SJCRH30 (cell line): ENCODE measurements at regions not wholly inside any gene's neighbourhood (a gene's known extent, or its start where the extent isn't known, plus 50 kb on each side); places are given as distances from the start of the nearest gene placed in this dataset.
A peak's percentile ranks its signal among the peaks of the same experiment; 100 is the strongest.

Source experiments
- DNase-seq, 2 experiments: peaks; one replicate each; pipeline ENCODE4 v3.0.0-alpha.2; 2015 to 2020
- H3K27ac ChIP-seq: fragments of 250-450 bp; sonication (Bioruptor Pico); 2 replicates; pipeline ENCODE4 v1.5.1; 2020; ENCODE audit warnings: mild to moderate bottlenecking, moderate library complexity
- H3K27me3 ChIP-seq: fragments of 250-450 bp; sonication (Bioruptor Pico); 2 replicates; pipeline ENCODE4 v1.5.1; 2020; ENCODE audit warnings: mild to moderate bottlenecking, moderate library complexity
- H3K36me3 ChIP-seq: fragments of 250-450 bp; sonication (Bioruptor Pico); 2 replicates; pipeline ENCODE4 v1.5.1; 2020; ENCODE audit warnings: mild to moderate bottlenecking, moderate library complexity
- H3K4me1 ChIP-seq: fragments of 250-450 bp; sonication (Bioruptor Pico); 2 replicates; pipeline ENCODE4 v1.5.1; 2020; ENCODE audit warnings: mild to moderate bottlenecking, moderate library complexity
- H3K4me3 ChIP-seq: fragments of 250-450 bp; sonication (Bioruptor Pico); 2 replicates; pipeline ENCODE4 v1.5.1; 2020; ENCODE audit warnings: mild to moderate bottlenecking, moderate library complexity
- H3K9me3 ChIP-seq: fragments of 250-450 bp; sonication (Bioruptor Pico); replicated peaks from 2 replicates; pipeline ENCODE4 v1.5.1; 2020; ENCODE audit warnings: mild to moderate bottlenecking, moderate library complexity

DNA sequence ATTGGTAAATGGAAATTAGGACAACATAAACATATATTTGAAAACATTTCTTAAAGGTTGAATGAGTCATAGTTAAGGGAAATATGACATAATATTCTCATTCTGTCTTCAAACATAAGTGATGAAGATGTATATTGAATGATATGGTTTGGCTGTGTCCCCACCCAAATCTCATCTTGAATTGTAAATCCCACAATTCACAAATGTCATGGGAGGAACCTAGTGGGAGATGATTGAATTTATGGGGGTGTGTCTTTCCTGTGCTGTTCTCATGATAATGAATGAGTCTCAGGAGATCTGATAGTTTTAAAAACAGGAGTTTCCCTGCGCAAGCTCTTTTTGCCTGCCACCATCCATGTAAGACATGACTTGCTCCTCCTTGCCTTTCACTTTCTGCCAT lies 104.4 kb upstream of the MPDZ start:
- Histone ChIP-seq H3K4me3 (no peak overlapping the region), H3K27ac (no peak overlapping the region), H3K9me3 (no peaks in the 10 kb centered on the region), H3K4me1 (no peaks in the 10 kb centered on the region), H3K36me3 (no peaks in the 10 kb centered on the region), H3K27me3 (no peaks in the 10 kb centered on the region)
- DNase-seq, result no peak

- H3K36me3 ChIP-seq, result no peaks in the 10 kb centered on the region
- no peak overlapping the region for H3K4me3 ChIP-seq
- H3K4me1 ChIP-seq, result no peaks in the 10 kb centered on the region
- no peak overlapping the region for H3K27ac ChIP-seq
- H3K27me3 ChIP-seq, result no peaks in the 10 kb centered on the region
- no peaks in the 10 kb centered on the region for H3K9me3 ChIP-seq
- no peak for DNase-seq
These were observed 103.7 kb upstream of the MPDZ start for GRCh38 chr9:13383216-13383615.

- no peak for DNase-seq
- H3K9me3 ChIP-seq, result no peaks in the 10 kb centered on the region
- H3K27me3 ChIP-seq, result no peaks in the 10 kb centered on the region
- H3K4me1 ChIP-seq, result no peaks in the 10 kb centered on the region
- H3K4me3 ChIP-seq, result no peak overlapping the region
- no peak overlapping the region for H3K27ac ChIP-seq
- H3K36me3 ChIP-seq, result no peaks in the 10 kb centered on the region
These were observed 103.1 kb upstream of the MPDZ start for GRCh38 chr9:13382595-13382994.

DNA sequence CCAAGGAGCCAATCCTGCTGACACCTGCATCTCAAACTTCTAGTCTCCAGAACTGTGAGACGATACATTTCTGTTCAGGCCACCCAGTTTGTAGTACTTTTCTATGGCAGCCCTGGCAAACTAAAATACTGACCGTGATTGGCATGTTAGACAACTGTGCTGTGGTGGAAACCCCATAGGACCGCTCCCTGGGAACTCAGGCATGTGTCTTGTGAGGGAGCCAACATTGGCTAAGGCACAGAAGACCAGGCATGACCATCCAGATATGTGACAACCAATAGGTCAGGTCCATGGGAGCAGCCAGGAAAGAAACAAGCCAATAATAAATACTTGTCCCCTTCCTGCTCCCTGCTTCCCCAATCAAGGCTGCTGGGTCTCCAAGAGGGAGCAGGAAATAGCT lies 101.4 kb upstream of the MPDZ start:
- DNase-seq, result no peak
- Histone ChIP-seq H3K4me3 (no peak overlapping the region), H3K27ac (no peak overlapping the region), H3K4me1 (no peaks in the 10 kb centered on the region), H3K36me3 (no peaks in the 10 kb centered on the region), H3K27me3 (no peaks in the 10 kb centered on the region), H3K9me3 (no peaks in the 10 kb centered on the region)

DNA sequence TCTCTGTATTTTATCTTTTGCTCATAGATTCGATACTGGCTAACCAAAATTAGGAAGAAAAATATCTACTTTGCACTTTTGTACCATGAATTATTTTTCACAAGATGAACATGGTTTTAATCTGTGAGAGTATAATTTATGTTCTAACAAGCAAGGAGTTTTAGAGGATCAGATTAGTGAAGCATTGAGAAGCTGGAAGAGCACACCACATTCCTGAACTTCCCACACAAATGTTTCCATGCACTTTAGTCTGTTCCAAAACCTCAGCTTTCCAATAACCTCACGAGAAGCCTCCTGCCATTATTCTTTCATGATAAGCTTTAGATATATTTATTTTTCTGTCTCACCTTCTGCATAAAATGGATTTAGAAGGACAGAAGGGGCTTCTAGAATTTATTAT lies 98.7 kb upstream of the MPDZ start:
- Histone ChIP-seq H3K36me3 (no peaks in the 10 kb centered on the region), H3K4me1 (no peaks in the 10 kb centered on the region), H3K27me3 (no peaks in the 10 kb centered on the region), H3K4me3 (no peak overlapping the region), H3K27ac (no peak overlapping the region), H3K9me3 (no peaks in the 10 kb centered on the region)
- DNase-seq, result no peak

DNA sequence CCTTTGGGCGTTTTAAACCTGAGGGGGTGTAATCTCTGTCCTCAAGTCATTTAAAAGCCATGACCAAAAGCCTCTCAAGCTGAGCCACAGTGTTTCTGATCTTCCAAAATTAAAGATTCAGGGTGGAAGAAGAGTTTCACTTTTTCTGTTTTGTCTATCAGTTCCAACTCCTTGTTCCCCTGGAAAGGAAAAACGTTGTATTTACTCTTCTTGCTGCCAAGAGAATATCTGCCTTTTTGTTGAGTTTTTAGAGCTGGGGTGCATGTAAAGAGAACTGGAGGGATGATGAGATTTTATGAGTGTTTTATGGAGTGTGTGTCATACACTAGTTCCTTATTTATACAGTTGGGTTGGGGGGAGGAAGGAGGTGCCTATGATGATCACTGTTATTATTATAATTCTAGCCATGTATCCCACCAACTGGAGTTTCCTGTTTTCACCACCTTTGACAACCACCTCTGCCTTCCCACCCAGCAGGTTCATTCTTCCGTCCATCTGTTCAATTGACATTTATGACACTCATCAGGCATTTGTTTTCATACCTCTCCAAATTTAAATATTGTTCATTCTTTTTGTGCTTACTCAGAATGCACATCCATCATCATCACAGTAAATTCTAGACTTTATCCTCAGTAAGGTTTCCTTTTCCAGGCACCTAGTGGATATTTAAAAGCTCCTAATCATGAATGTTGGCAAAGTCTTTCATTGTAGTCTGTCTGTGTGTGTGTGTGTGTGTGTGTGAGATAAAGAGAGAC lies 97.9 kb upstream of the MPDZ start:
- H3K9me3 ChIP-seq, result no peaks in the 10 kb centered on the region
- no peaks in the 10 kb centered on the region for H3K27me3 ChIP-seq
- no peaks in the 10 kb centered on the region for H3K36me3 ChIP-seq
- no peak overlapping the region for H3K4me3 ChIP-seq
- no peaks in the 10 kb centered on the region for H3K4me1 ChIP-seq
- H3K27ac ChIP-seq, result no peak overlapping the region
- DNase-seq, result no peak

DNA sequence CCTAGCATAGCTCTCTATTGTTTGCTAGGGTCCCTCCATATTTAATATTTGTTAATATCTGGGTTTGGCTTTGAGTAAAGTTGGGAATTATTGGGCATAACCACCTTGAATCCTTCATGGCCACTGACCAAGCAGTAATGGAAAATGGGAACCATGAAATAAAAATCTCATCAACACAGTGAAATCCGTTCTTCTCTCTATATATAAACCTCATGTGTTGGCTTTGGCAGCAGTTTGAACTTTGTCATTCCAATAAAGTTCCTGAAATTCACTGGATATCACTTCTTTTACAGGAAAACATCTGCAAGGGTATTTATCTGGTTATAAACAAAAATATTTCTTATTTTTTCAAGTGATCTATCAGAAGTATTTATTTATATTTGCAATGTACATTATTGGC lies 93.0 kb upstream of the MPDZ start:
- no peak overlapping the region for H3K27ac ChIP-seq
- H3K4me3 ChIP-seq, result no peak overlapping the region
- no peaks in the 10 kb centered on the region for H3K4me1 ChIP-seq
- H3K9me3 ChIP-seq, result no peaks in the 10 kb centered on the region
- no peaks in the 10 kb centered on the region for H3K36me3 ChIP-seq
- no peak for DNase-seq
- H3K27me3 ChIP-seq, result no peaks in the 10 kb centered on the region

DNA sequence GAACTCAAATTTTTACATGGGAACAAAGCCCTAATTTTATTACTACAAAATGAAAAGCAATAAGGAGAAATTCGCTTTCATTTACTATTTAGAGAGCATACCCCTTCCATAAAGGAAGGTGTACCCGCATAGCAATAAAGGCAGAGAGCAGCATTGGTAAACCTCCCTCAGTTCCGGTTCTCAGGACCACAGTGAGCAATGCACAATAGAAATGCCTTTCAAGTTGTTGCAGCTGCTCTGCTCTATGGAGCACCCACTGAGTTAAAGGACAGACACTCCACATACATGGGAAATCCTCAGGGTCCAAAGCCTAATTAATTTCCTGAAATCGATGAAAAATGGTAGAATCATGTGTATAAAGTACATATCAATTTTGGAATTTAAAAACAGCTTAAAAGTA lies 89.9 kb upstream of the MPDZ start:
- H3K36me3 ChIP-seq, result no peaks in the 10 kb centered on the region
- H3K27ac ChIP-seq, result no peak overlapping the region
- no peak overlapping the region for H3K4me3 ChIP-seq
- DNase-seq, result peak in 1 of 2 experiments; percentile 24
- no peaks in the 10 kb centered on the region for H3K9me3 ChIP-seq
- H3K27me3 ChIP-seq, result no peaks in the 10 kb centered on the region
- H3K4me1 ChIP-seq, result no peaks in the 10 kb centered on the region

DNA sequence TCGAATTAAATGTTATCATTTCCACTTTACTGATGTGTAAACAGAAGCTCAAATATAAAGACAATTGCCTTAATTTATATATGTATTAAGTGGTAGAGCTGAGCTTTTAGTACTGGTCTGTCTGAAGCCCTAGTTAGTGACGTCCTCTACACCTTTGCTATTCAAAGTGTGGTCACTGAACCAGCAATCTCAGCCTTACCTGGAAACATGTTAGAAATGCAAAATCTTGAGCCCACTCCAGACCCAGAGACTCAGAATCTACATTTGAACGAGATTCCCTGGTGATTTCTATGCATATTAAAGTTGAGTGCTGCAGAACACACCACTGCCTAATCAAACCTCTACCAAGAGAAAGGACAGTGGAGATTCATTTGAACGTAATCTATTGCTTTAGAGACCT lies 88.3 kb upstream of the MPDZ start:
- Histone ChIP-seq H3K4me3 (no peak overlapping the region), H3K27ac (no peak overlapping the region), H3K4me1 (no peaks in the 10 kb centered on the region), H3K27me3 (no peaks in the 10 kb centered on the region), H3K9me3 (no peaks in the 10 kb centered on the region), H3K36me3 (no peaks in the 10 kb centered on the region)
- no peak for DNase-seq

DNA sequence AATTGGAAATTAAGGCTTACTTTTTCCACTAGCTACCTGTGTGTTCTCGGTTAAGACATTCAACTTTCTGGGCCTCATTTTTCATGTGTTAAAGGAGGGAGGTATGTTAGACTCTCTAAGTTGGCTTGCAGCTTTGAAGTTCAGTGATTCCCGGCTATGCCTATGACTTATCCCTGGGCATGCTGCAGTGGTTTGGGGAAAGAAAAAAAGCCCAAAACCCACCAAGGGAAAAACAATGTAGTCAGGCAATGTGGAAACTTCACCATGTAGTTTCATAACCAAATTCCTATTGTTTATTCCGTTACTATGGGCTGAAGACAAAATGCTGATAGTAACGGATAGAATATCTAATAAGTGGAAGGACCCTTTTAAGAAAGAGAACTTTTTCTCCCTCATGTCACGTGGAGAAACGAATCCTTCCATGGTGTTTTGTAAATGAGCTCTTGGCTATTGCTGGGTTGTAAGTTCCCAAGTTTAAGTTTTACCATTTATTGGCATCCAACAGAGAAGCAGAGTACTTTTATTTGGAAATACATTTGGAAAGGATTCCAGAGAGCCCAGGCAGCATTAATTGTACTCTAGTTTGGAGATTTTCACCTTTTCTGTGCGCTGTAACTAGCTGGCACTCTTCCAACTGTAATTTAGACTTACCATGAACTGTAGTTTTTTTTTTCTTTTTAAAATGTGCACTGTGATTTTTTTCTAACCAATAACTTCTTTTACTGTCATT lies 84.9 kb upstream of the MPDZ start:
- H3K4me3 ChIP-seq, result no peak overlapping the region
- no peaks in the 10 kb centered on the region for H3K36me3 ChIP-seq
- no peaks in the 10 kb centered on the region for H3K27me3 ChIP-seq
- H3K27ac ChIP-seq, result no peak overlapping the region
- no peak for DNase-seq
- H3K4me1 ChIP-seq, result no peaks in the 10 kb centered on the region
- no peaks in the 10 kb centered on the region for H3K9me3 ChIP-seq

- Histone ChIP-seq H3K27me3 (no peaks in the 10 kb centered on the region), H3K9me3 (no peaks in the 10 kb centered on the region), H3K4me3 (no peak overlapping the region), H3K36me3 (no peaks in the 10 kb centered on the region), H3K27ac (no peak overlapping the region), H3K4me1 (peaks cover 11% of the 10 kb centered on the region; the same call in 1 of the 2 replicates)
- DNase-seq, result no peak
These were observed 81.6 kb upstream of the MPDZ start for GRCh38 chr9:13361076-13361475.

DNA sequence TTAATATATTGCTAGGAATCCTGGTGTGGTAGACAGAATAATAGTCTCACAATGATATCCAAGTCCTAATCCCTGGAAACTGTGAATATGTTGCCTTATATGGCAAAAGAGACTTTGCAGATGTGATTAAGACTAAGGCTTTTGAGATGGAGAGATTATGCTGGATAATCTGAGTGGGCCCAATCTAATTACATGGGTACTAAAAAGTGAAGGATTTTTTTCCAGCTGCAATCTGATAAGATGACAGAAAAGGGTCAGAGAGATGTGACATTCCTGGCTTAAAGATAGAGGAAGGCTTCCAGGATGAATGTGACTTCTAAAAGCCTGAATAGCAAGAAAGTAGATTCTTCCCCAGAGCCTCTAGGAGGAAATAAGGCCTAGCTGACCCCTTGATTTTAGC lies 80.7 kb upstream of the MPDZ start:
- no peak for DNase-seq
- Histone ChIP-seq H3K36me3 (no peaks in the 10 kb centered on the region), H3K27me3 (no peaks in the 10 kb centered on the region), H3K4me3 (no peak overlapping the region), H3K4me1 (peaks cover 11% of the 10 kb centered on the region; the same call in 1 of the 2 replicates), H3K9me3 (no peaks in the 10 kb centered on the region), H3K27ac (no peak overlapping the region)

DNA sequence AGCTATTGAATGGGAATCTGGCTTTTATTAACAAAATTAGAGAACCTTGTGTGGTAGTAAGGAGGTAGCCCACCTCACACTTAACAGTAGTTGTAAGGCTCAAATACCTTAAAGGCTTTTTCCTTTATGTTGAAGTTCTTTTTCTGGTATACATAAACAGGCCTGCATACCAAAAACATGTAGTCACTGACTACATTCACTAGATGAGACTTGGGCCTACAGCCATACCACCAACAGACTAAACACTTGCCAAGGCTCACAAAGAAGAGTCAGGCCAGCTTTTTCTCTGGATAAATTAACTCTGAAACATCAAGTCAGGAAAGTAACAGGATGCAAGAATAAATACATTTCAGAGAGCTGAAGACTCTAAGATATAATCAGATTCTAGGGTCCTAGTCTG lies 78.6 kb upstream of the MPDZ start:
- peak; percentile 4 to 25 for DNase-seq
- Histone ChIP-seq H3K27ac (no peak overlapping the region), H3K36me3 (no peaks in the 10 kb centered on the region), H3K4me3 (no peak overlapping the region), H3K27me3 (no peaks in the 10 kb centered on the region), H3K9me3 (no peaks in the 10 kb centered on the region), H3K4me1 (peaks cover 14% of the 10 kb centered on the region; the same call in 1 of the 2 replicates)

- H3K27ac ChIP-seq, result no peak overlapping the region
- H3K9me3 ChIP-seq, result no peaks in the 10 kb centered on the region
- no peaks in the 10 kb centered on the region for H3K36me3 ChIP-seq
- DNase-seq, result no peak
- H3K27me3 ChIP-seq, result no peaks in the 10 kb centered on the region
- H3K4me3 ChIP-seq, result no peak overlapping the region
- H3K4me1 ChIP-seq, result peaks cover 14% of the 10 kb centered on the region
These were observed 75.2 kb upstream of the MPDZ start for GRCh38 chr9:13354733-13355132.

DNA sequence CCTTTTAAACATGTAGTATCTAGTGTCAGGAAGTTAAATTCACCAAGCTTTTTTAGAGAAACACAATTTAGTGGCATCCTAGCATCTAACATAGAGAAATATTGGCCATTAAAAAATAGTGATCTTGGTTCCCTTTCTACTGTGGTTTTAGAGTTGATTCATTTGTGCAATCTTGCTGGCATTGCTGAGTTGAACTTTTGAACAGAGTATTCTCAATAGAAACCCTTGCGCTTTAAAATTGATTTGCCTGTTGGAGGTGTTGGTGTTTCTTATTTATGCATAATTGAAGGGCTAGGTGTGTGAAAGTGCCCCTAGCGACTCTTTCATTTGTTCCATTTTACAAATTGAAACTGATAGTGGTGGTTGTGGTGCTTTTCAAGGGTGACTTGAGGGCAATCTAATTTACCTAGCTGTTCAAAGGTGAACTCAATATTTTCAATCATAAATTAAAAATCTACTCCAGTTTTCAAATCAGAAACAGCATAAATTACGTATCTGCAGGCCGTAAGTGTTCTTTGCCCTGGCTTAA lies 73.0 kb upstream of the MPDZ start:
- Histone ChIP-seq H3K4me3 (no peak overlapping the region), H3K9me3 (no peaks in the 10 kb centered on the region), H3K36me3 (no peaks in the 10 kb centered on the region), H3K27me3 (no peaks in the 10 kb centered on the region), H3K27ac (no peak overlapping the region), H3K4me1 (peaks cover 2% of the 10 kb centered on the region)
- no peak for DNase-seq
